Tongue (tissue), 1 donor: ENCODE measurements at regions not wholly inside any gene's neighbourhood (a gene's known extent, or its start where the extent isn't known, plus 50 kb on each side); places are given as distances from the start of the nearest gene placed in this dataset.

ENCODE experiments used
- DNase-seq: peaks from one replicate; pipeline ENCODE4 v3.0.0-alpha.2; 2015

DNA sequence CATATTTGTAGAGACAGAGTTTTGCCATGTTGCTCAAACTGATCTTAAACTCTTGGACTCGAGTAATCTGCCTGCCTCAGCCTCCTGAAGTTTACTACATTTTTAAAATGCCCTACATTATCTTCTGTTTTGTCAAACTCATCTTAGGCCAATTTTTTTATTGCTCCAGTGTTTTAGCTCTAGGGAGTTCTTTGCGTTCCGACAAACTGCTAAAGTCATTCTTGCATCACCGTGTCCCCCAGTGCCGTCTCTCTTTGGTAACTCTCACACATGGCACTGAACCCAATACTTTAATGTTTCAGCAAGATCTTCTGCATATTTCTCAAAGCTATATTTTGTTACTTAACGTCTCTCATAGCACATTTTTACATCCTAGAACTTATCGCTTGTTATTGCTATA is 440.9 kb upstream of the NRXN1 start:
- no peak for DNase-seq

DNA sequence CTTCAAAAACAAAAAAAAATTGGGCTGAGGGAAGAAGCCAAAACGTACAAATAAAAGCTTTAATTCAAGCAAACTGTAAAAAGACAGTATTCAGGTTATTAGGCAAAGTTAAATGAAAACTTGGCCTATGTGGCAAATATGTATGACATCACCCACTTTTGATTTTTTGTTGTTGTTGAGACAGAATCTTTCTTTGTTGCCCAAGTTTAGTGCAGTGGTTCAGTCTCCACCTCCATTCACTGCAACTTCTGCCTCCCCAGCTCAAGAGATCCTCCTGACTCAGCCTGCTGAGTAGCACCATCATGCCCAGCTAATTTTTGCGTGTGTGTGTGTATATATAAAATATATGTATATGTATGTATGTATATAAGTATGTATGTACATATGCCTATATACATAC is 440.4 kb upstream of the NRXN1 start:
- DNase-seq, result no peak

DNA sequence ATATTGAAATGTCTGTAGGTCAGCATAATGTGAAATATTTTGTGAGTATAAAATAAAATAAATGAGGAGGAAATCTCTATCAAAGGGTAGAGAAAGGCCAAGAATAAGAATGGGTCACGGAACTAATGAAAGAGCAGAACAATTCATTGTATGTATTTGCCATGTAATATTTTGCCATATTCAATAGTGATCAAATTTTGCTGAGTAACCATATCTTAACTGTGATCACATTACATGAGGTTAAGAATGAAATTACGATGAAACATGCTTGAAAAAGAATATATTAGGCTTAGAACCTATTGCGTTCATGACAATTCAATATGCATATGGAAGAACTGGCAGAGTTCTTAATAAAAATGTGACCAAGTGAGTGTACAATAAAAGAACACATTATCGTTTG is 437.2 kb upstream of the NRXN1 start:
- no peak for DNase-seq

DNA sequence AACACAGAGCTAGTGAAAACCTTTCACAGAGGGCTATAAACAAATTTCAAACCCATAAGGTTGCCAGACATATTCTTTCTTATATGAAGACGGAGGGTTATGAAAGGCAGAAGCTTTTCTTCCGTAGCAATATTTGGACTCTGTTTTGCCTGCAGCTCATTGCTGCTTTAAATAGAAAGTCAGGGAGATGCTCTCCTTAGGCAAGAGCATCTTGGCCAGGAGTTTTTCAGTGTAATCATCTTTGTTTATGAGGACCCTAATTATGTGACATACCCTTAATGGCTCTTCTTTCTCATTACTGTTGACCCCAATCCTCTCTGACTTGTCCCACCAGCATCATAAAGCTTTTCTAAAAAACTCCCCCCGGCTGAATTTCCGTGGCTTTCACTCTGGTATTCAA is 433.4 kb upstream of the NRXN1 start:
- DNase-seq, result no peak

DNA sequence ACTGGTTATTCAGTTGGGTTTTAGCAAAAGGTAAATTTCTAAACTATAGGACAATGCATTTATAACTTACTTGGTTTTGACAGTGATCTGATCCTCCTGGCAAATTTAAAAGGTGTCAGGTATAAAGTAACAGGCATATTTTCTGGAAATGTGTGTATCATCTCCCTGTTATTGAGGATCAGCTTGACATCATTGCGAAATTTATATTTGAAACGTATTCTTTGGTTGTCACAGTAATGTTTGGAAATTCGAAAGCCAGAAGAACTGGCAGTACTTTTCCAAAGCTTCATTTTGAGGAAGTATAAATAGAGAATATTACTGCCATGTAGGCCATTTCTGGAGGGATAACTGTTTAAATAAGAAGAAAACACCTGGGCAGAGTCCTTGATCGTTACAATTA is 422.2 kb upstream of the NRXN1 start:
- no peak for DNase-seq

DNA sequence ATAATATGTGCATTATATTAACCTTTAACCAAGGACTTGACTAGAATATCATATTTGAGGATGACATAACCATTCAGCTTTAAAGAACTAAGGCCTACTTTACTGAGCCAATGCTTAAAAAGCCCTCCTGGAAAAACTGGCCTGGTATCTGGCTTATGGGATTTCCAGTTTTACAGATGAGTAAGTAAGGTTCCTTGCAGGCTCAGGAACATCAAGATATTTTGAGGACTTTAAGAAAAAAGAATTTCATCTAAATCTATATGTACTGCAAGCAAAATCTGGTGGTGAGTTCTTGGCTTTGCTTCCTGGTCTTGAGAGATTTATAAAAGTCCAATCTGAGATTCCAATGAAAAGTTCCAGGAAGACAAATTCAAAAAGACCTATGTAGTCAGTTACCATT is 417.0 kb upstream of the NRXN1 start:
- no peak for DNase-seq

DNA sequence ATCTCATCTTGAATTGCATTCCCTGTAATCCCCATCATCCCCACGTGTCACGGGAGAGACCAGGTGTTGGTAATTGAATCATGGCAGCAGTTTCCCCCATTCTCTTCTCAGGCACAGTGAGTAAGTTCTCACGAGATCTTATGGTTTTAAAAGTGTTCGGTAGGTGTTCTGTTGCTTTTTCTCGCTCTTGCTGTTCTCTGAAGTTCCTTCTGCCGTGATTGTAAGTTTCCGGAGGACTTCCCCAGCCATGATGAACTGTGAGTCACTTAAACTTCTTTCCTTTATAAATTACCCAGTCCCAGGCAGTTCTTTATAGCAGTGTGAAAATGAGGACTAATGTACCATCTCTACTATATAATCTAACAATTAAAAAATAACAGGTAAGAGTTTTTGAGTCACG is 409.9 kb upstream of the NRXN1 start:
- no peak for DNase-seq

DNA sequence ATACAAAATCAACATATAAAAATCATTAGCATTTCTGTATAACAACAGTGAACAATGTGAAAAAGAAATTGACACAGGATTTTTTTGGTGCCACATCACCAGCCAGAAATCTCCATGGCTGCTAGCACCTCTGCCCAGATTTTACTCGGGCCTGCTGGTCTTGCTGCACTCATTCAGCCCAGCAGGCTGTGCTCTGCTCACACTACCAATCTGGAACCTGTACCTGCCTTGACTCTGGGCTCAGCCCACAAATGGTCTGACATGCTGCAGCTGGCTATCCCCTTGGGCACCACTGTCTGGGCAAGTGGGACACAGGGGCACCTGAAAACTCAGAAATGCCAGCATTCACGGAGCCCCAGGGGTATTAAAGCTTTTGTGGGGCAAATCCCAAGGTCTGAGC is 392.5 kb upstream of the NRXN1 start:
- no peak for DNase-seq

DNA sequence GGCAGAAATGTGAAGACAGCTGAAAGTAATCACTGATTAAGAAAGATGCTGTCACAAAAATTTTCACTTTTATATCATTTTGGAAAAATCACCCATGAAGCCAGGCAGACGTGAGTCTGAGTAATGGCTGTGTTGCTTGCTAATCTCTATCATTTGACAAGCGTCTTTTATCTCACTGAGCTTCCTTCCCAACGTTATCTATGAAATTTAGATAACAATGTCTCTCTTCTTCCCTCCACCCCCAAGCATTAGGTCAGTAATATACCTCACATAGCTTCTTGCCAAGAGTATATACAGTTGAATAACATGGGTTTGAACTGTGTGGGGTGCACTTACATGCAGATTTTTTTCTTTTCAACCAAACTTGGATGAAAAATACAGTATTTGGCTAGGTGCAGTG is 388.6 kb upstream of the NRXN1 start:
- DNase-seq, result no peak

DNA sequence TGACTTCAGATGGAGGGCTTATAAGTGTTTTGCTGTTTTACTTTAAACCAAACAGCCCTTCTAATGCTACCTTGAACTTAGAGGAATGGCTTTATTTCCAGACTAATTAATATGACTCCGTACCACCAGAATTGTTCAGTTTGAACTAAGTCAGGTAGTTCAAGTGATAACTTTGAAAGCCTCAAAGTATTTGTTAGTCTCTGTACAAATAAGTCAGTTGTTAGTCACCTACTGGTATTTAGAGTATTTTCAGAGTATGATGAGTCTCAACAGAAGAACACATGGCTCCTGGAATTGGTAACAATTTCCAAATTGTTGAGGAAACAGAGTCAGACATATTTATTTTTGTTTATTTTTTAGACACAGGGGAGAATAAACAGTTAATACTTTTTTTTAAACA is 381.8 kb upstream of the NRXN1 start:
- no peak for DNase-seq

DNA sequence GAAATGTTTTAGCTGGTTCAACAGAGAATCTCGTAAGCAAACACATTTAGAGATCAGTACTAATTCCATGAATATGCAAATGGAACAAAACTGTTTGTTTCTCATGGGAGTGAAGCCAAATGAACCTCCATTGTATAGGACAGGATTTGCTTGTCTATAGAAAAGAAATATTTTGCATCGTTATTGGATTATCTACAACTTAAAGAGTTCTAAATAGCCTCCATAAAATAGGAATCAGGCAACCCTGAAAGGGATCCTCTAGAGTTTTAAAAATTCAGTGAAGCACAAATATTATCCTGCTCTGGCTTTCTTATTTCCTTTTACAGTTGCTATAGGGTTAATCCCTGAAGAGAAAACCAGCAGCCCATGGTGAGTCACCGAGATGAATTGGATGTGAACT is 378.4 kb upstream of the NRXN1 start:
- no peak for DNase-seq

DNA sequence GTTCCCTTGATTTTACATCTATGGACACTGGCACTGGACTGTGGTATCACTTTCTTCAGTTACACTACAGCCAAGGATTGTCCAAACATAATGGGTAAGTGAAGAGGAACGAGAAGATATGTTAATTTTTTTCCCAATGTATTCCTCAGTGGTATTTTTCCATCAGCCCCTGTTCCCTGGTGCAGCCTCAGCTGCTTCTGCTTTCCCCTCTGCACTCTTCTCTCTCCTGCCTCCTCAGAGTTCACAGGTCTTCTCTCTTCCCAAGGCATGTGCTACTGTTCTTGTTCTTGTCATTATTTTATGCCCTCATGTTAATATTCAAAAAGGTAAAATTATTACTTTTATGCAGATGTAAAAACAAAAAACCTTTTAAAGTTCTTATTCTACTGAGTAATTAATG is 378.0 kb upstream of the NRXN1 start:
- no peak for DNase-seq

DNA sequence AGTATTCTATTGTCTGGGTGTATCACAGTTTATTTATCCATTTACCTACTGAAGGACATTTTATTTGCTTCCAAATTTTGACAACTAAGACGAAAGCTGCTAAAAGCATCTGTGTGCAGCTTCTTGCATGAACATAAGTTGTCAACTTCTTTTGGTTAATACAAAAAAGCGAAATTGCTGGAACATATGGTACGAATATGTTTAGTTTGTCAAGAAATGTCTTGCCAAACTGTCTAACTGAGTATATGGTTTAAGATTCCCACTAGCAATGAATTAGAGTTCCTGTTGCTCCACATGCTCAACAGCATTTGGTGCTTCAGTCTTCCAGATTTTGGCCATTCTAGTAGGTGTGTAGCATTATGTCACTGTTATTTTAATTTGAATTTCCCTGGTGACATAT is 372.3 kb upstream of the NRXN1 start:
- no peak for DNase-seq

DNA sequence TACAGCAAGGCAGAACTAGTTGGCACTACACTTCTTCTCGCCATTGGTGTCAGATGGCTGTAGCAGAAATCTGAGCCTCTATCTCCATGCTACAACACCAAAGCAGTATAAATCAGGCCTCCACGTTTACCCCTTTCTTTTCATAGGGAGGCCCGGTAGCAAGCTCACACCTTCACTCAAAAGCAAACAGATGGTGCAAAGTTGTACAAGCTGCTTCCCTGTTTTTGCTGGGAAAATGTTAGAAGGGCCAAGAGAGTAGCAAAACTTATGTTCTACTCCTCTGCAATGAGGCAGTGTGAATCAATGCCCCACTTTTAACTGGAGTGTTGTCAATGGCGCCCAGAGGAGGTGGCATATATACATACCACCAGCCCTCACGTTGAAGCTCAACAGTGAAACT is 369.6 kb upstream of the NRXN1 start:
- DNase-seq, result no peak

DNA sequence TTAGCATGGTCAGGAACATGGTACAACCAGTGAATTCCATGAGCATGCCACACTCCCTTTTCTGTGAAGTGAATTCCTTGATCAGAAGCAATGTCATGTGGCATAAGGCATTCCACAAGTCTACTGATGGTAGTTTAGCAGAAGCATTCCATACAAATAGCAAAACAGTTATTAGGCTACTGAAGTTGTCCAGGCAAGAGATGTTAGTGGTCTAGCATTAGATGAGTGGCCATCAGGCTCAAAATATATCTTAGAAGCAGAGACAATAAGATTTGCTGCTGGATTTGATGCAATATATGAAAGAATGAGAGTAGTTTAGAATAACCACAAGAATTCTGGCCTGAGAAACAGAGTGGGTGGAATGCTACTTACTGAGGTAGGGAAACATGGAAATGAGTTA is 355.3 kb upstream of the NRXN1 start:
- DNase-seq, result no peak

DNA sequence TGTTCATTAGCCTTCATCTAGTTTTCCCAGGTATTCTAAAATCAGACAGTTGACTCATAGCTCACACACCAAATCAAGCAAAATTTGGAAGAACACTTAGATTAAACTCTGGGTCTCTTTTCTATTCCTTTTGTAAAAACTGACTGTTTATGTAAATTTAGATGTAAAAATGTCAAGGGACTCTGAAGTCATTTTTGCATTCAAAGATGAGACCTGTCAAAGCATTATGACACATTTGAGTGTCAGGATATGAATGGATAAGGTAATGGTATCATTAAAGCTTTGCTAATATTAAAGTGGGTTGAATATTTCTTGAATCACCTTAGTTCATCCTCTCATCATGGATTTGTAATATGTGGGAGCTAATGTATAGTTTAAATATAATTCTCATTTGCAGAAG is 348.1 kb upstream of the NRXN1 start:
- no peak for DNase-seq

DNA sequence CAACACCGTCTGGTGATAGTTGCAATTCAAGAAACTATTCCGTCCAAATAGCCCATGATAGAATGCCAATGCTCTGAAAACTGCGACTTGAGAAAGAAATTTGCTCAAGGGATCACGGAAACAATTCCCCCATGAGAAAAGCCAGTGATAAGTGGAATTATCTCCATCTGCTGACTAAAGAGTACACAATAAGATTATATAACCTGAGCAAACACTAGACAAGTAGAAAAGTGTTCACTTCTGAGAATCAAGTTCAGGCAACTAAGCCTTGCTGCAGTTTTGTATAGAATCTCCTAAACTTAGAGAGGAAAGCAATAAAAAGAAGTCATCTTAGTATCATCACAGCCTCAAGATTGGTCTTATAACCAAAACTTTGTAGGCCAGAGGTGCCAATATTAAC is 336.3 kb upstream of the NRXN1 start:
- DNase-seq, result peak; percentile 6

DNA sequence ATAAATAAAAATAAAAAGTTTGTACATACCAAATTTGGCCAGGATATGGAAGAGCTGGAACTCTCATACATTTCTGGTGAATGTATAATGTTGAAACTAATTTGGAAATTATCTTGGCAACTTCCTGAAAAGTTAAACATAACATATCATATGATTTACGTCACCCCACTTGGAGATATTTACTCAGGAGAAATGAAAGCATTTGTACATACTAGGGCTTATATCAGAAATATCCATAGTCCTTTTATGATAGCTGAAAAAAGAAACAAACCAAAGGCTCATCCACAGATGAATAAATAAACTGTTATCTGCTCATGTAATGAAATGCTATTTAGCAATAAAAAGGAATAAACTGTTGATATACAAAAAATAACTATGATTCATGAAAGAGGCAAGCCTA is 318.2 kb upstream of the NRXN1 start:
- peak; percentile 7 for DNase-seq

DNA sequence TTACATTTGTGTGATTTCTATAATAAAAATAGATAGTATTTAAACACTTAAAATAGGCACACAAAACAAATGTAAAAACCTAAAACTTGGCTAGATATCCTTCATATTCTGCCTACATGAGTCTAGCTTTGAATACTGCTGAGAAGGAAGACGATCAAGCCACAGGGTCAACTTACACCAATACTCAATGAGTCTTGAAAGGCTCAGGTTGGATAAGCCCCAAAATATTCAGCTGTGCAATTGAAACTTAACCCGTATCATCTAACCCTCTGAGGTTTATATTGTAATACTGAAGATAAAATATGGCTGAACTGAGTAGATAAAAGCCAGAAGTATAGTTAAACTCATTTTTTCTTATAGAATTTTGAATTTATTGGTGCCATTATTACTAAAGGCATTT is 313.0 kb upstream of the NRXN1 start:
- peak; percentile 33 for DNase-seq

DNA sequence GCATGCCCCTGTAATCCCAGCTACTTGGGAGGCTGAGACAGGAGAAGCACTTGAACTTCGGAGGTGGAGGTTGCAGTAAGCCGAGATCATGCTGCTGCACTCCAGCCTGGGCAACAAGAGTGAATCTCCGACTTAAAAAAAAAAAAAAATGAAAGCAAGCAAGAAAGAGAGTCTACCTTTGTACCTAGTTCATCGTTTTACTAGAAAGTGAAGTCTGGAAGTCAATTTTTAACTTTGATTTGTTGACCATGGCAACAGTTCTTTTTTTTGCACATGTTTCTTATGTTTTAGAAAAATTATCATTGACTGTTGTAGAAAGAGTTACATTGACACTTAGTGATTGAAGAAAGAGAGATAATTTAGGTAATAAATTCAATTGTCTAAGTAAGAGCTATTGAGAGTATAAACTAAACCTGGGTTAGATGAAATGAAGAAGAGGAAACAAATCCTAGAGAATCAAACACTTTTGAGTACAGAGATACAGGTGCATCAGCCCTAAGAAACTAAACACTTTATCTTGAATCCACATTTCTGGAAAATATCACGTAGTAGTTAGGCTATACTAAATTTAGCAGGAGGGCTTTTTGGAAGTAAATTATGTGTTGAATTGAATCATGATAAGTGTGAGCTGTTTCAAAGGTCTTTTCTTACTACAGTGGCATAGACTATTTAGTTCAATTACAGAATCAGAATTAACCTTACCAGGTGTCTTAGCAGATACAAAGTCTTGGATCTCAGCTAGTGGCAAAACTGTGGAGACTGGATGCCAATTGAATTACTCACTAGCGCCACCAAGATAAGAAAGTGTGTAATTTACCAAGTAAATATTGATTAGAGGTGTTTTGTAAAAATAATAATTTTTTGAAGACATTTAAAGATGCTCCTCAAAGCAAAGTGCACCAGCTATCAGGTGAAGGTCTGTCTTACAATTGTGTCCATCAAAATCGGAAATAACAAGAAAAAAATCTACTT is 303.4 kb upstream of the NRXN1 start:
- DNase-seq, result no peak

DNA sequence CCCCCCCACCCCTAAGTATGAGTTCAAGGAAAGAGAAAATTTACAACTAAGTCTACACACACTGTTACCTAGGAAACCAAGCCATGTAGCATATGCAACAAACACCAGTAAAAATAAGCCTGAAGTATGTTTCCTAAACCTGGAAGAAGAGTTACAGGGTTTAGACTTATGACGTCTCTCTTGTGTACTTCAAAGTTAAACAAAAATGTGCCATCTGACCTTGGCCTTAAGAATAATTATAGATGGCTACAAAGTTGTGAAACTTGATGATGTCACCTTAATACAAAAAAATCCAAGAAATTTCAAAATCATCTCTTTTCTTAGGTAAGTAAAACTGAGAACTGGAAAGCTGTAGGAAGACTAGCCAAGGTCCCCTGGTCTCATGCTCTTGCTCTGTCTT is 297.6 kb upstream of the NRXN1 start:
- no peak for DNase-seq

DNA sequence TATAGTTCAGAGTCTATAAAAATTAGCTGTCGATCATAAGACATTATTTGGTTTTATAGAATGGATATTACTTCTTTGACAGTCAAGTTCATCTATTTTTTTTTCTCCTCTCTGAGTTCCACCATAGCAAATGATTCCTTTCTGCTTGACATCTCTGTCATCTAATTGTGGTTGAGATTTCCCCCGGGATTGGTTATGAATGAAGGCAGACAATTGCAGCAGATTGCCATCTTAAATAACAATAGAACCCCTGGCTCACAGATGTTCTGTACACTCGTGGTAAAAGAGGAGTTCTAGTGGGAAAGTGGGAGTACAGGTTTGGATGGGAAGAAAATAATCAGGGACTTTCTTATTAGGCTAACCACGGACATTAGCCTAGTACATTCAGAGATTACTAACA is 292.1 kb upstream of the NRXN1 start:
- DNase-seq, result no peak

DNA sequence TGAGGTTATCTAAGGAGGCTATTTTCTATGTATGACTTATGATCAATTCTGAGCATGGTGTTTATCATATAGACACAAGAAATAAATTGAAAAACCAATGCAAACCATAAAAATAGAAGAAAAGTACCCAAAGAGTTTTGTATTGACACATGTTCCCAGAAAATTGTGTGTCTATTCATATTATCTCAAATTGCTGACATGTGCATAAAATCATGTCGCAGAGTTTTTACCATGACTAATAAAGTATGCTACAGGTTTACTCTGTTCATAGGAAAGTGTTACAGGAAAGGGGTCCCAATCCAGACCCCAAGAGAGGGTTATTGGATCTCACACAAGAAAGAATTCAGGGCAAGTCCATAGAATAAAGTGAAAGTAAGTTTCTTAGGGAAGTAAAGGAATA is 290.7 kb upstream of the NRXN1 start:
- DNase-seq, result no peak

DNA sequence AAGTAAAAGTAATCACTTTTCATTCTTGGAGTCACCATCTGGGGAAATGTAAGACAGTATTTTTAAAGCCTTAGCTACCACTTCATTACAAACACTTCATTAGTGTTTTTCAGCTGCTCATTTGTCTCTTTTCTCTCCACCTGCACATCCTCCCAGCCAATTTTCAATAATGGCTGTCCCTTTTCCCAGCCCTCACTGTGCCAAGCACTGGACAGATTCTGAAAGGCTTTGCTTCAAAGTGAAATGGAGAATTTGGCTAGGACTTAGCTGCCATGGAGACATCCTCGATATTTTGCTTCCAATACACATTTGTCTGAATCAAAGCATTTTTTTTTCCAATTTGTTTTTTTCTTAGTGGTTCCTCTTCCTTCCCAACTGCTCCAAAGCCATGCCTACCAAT is 272.4 kb upstream of the NRXN1 start:
- DNase-seq, result peak; percentile 26

DNA sequence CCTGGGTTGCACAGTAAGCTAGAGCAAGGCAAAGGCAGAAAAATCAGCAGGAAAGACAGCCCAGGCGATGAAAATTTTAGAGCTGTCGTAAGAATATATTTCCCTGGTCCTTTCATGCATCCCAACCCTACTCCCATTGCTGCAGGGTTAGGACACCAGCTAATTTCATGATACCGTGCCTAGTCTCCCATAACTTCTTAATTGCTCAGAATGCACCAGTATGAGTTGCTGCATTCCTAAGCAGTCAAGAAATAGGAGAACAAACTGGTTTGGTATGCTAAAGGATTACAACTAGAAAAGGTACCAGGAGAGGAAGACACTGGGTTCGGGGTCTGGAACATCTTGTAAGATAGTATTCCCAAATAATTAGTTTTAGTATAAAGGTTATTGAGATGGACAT is 269.4 kb upstream of the NRXN1 start:
- no peak for DNase-seq
